DND-41 (cell line): ENCODE measurements at regions not wholly inside any gene's neighbourhood (a gene's known extent, or its start where the extent isn't known, plus 50 kb on each side); places are given as distances from the start of the nearest gene placed in this dataset.

Experiments
- ATAC-seq: fragments of 200-7000 bp; cut with Tn5 transposase; 3 replicates; pipeline ENCODE4 v1.9.1; 2021; ENCODE audit warnings: low read depth; ENCODE audit not compliant: insufficient read depth
- DNase-seq: peaks from one replicate; pipeline ENCODE4 v3.0.0-alpha.2; 2020
- H2AFZ ChIP-seq: 2 replicates; pipeline ENCODE4 v1.6.0; 2012; ENCODE audit warnings: low read depth, low read length
- H3K27ac ChIP-seq: 2 replicates; pipeline ENCODE4 v1.5.1; 2012; ENCODE audit warnings: low read length, inconsistent platforms
- H3K27me3 ChIP-seq: fragments of 200-600 bp; sonication (generic); 2 replicates; pipeline ENCODE4 v1.6.0; 2012; ENCODE audit warnings: low read length, mild to moderate bottlenecking, inconsistent platforms; ENCODE audit not compliant: insufficient read depth, poor library complexity
- H3K36me3 ChIP-seq: 2 replicates; pipeline ENCODE4 v1.5.1; 2012; ENCODE audit warnings: low read length, inconsistent platforms; ENCODE audit not compliant: insufficient read depth
- H3K4me1 ChIP-seq: 2 replicates; pipeline ENCODE4 v1.5.1; 2012; ENCODE audit warnings: mild to moderate bottlenecking, low read length; ENCODE audit not compliant: insufficient read depth
- H3K4me2 ChIP-seq: 2 replicates; pipeline ENCODE4 v1.6.0; 2012; ENCODE audit warnings: mild to moderate bottlenecking, moderate library complexity, low read length, inconsistent platforms; ENCODE audit not compliant: insufficient read depth
- H3K4me3 ChIP-seq, 2 experiments: fragments of 200-600 bp in 1 of 2; shearing (Covaris generic) in 1 of 2; 2 replicates each; pipeline ENCODE4 v1.5.1; 2012 to 2016; ENCODE audit warnings: inconsistent platforms in 2 of 2, low read length in 2 of 2, mild to moderate bottlenecking in 2 of 2, low read depth in 1 of 2, moderate library complexity in 1 of 2
- H3K79me2 ChIP-seq: 2 replicates; pipeline ENCODE4 v1.6.0; 2012; ENCODE audit warnings: low read length, inconsistent platforms; ENCODE audit not compliant: insufficient read depth
- H3K9ac ChIP-seq: 2 replicates; pipeline ENCODE4 v1.6.0; 2012; ENCODE audit warnings: low read depth, mild to moderate bottlenecking, inconsistent platforms, low read length, moderate library complexity
- H3K9me3 ChIP-seq: 2 replicates; pipeline ENCODE4 v1.5.1; 2012; ENCODE audit warnings: low read length, moderate library complexity, mild to moderate bottlenecking, inconsistent platforms; ENCODE audit not compliant: insufficient read depth, severe bottlenecking
- H4K20me1 ChIP-seq: 2 replicates; pipeline ENCODE4 v1.6.0; 2012; ENCODE audit warnings: low read length; ENCODE audit not compliant: insufficient read depth
- CTCF ChIP-seq: IDR thresholded peaks from 2 replicates; pipeline ENCODE4 v1.5.1; 2012; ENCODE audit warnings: borderline replicate concordance, low read length, moderate library complexity, mild to moderate bottlenecking; ENCODE audit not compliant: poor library complexity, severe bottlenecking; ENCODE audit errors: extremely low read depth
- EZH2 ChIP-seq: IDR thresholded peaks from 3 replicates; pipeline ENCODE4 v1.6.1; 2012; ENCODE audit warnings: borderline replicate concordance, low read depth, mild to moderate bottlenecking, moderate library complexity, low read length, inconsistent platforms; ENCODE audit not compliant: severe bottlenecking

GRCh38 chr9:32218100-32218767 lies 166.2 kb upstream of the ACO1 start:
- ATAC-seq: no peak

GRCh38 chr9:32220750-32221149 lies 163.7 kb upstream of the ACO1 start:
- TF ChIP-seq CTCF (no peak), EZH2 (no peak)
- H3K4me2 ChIP-seq: no peak overlapping the region
- H3K79me2 ChIP-seq: no peaks in the 10 kb centered on the region
- DNase-seq: no peak
- H4K20me1 ChIP-seq: no peaks in the 10 kb centered on the region
- no peak overlapping the region for H3K9ac ChIP-seq
- no peaks in the 10 kb centered on the region for H3K9me3 ChIP-seq
- H2AFZ ChIP-seq: no peak overlapping the region
- no peaks in the 10 kb centered on the region for H3K4me1 ChIP-seq
- H3K27me3 ChIP-seq: no peaks in the 10 kb centered on the region
- no peak overlapping the region for H3K27ac ChIP-seq
- H3K4me3 ChIP-seq: no peak overlapping the region
- ATAC-seq: no peak
- H3K36me3 ChIP-seq: no peaks in the 10 kb centered on the region

More at GRCh38 chr9:32218100-32218767, 166.2 kb upstream of the ACO1 start:
- Histone ChIP-seq H3K27ac (no peak overlapping the region), H3K9ac (no peak overlapping the region), H3K4me1 (no peaks in the 10 kb centered on the region), H4K20me1 (no peaks in the 10 kb centered on the region), H3K4me3 (no peak overlapping the region), H3K27me3 (no peaks in the 10 kb centered on the region), H3K9me3 (no peaks in the 10 kb centered on the region), H3K36me3 (no peaks in the 10 kb centered on the region), H2AFZ (no peak overlapping the region), H3K79me2 (no peaks in the 10 kb centered on the region), H3K4me2 (no peak overlapping the region)
- no peak for DNase-seq
- TF ChIP-seq CTCF: no peak
- TF ChIP-seq EZH2: no peak

GRCh38 chr9:32234451-32234850 lies 150.0 kb upstream of the ACO1 start:
- Histone ChIP-seq H3K9me3 (no peaks in the 10 kb centered on the region), H4K20me1 (no peaks in the 10 kb centered on the region), H3K9ac (no peak overlapping the region), H2AFZ (no peak overlapping the region), H3K4me2 (no peak overlapping the region), H3K27me3 (no peaks in the 10 kb centered on the region), H3K4me1 (no peaks in the 10 kb centered on the region), H3K79me2 (no peaks in the 10 kb centered on the region), H3K4me3 (no peak overlapping the region), H3K36me3 (no peaks in the 10 kb centered on the region), H3K27ac (no peak overlapping the region)
- TF ChIP-seq EZH2 (no peak), CTCF (no peak)
- ATAC-seq (no peak), DNase-seq (no peak)
